SK-N-SH treated with all-trans-retinoic acid at 6 μM for 48 hours (cell line): ENCODE measurements at regions not wholly inside any gene's neighbourhood (a gene's known extent, or its start where the extent isn't known, plus 50 kb on each side); places are given as distances from the start of the nearest gene placed in this dataset.

ENCODE experiments used
- ATAC-seq: fragments of 200-7000 bp; cut with Tn5 transposase; 3 replicates; pipeline ENCODE4 v1.9.1; 2020; ENCODE audit warnings: mild to moderate bottlenecking, moderate library complexity
- ARNTL ChIP-seq: fragments of 450-650 bp; formaldehyde crosslinking; IDR thresholded peaks from 2 replicates; pipeline ENCODE4 v1.5.0; 2020; ENCODE audit warnings: low read depth, mild to moderate bottlenecking, moderate library complexity, borderline replicate concordance
- BACH2 ChIP-seq: fragments of 250-450 bp; sonication (Bioruptor Pico); IDR thresholded peaks from 2 replicates; pipeline ENCODE4 v1.9.0; 2021; ENCODE audit warnings: mild to moderate bottlenecking, borderline replicate concordance
- CREB5 ChIP-seq: fragments of 250-450 bp; sonication (Bioruptor Pico); IDR thresholded peaks from 2 replicates; pipeline ENCODE4 v1.5.1; 2020; ENCODE audit warnings: low read depth, mild to moderate bottlenecking, moderate library complexity
- CSDC2 ChIP-seq: fragments of 250-450 bp; sonication (Bioruptor Pico); IDR thresholded peaks from 2 replicates; pipeline ENCODE4 v1.5.0; 2020; ENCODE audit warnings: mild to moderate bottlenecking, moderate library complexity
- CSRNP3 ChIP-seq: fragments of 250-450 bp; sonication (Bioruptor Pico); IDR thresholded peaks from 2 replicates; pipeline ENCODE4 v1.5.1; 2021; ENCODE audit warnings: mild to moderate bottlenecking, moderate library complexity
- GLIS3 ChIP-seq: fragments of 250-450 bp; sonication (Bioruptor Pico); IDR thresholded peaks from 2 replicates; pipeline ENCODE4 v1.5.0; 2020; ENCODE audit warnings: mild to moderate bottlenecking, moderate library complexity
- ISL1 ChIP-seq: fragments of 250-450 bp; sonication (Bioruptor Pico); IDR thresholded peaks from 2 replicates; pipeline ENCODE4 v2.1.2; 2022; ENCODE audit warnings: mild to moderate bottlenecking, moderate library complexity
- OSR1 ChIP-seq: fragments of 250-450 bp; sonication (Bioruptor Pico); IDR thresholded peaks from 2 replicates; pipeline ENCODE4 v1.8.0; 2022; ENCODE audit warnings: moderate library complexity, mild to moderate bottlenecking, inconsistent platforms
- PATZ1 ChIP-seq: fragments of 250-450 bp; sonication (Bioruptor Pico); IDR thresholded peaks from 2 replicates; pipeline ENCODE4 v1.8.0; 2020; ENCODE audit warnings: mild to moderate bottlenecking, moderate library complexity, borderline replicate concordance
- POU6F1 ChIP-seq: fragments of 250-450 bp; sonication (Bioruptor Pico); IDR thresholded peaks from 2 replicates; pipeline ENCODE4 v1.8.0; 2021; ENCODE audit warnings: low read depth, mild to moderate bottlenecking, moderate library complexity, borderline replicate concordance
- PPARA ChIP-seq: fragments of 250-450 bp; sonication (Bioruptor Pico); IDR thresholded peaks from 2 replicates; pipeline ENCODE4 v1.5.0; 2020; ENCODE audit warnings: mild to moderate bottlenecking, borderline replicate concordance
- RARB ChIP-seq: fragments of 250-450 bp; sonication (Bioruptor Pico); IDR thresholded peaks from 2 replicates; pipeline ENCODE4 v1.8.0; 2021; ENCODE audit warnings: mild to moderate bottlenecking, moderate library complexity
- TCF4 ChIP-seq: fragments of 250-450 bp; sonication (Bioruptor Pico); IDR thresholded peaks from 2 replicates; pipeline ENCODE4 v1.8.0; 2021; ENCODE audit warnings: mild to moderate bottlenecking, moderate library complexity, borderline replicate concordance
- TOX ChIP-seq: fragments of 250-450 bp; sonication (Bioruptor Pico); IDR thresholded peaks from 2 replicates; pipeline ENCODE4 v1.8.0; 2021; ENCODE audit warnings: mild to moderate bottlenecking, moderate library complexity, borderline replicate concordance
- TSHZ2 ChIP-seq: fragments of 250-450 bp; sonication (Bioruptor Pico); IDR thresholded peaks from 2 replicates; pipeline ENCODE4 v1.5.0; 2020; ENCODE audit warnings: mild to moderate bottlenecking, moderate library complexity
- ZFP30 ChIP-seq: fragments of 450-650 bp; formaldehyde crosslinking; IDR thresholded peaks from 2 replicates; pipeline ENCODE4 v1.5.0; 2022; ENCODE audit warnings: mild to moderate bottlenecking, moderate library complexity
- ZNF565 ChIP-seq: fragments of 450-650 bp; formaldehyde crosslinking; conservative IDR thresholded peaks from 2 replicates; pipeline ENCODE4 v1.5.0; 2020; ENCODE audit warnings: low read depth, mild to moderate bottlenecking, moderate library complexity
- ZNF70 ChIP-seq: fragments of 450-650 bp; formaldehyde crosslinking; IDR thresholded peaks from 2 replicates; pipeline ENCODE4 v1.5.0; 2020; ENCODE audit warnings: mild to moderate bottlenecking, moderate library complexity
- ZNF8 ChIP-seq: fragments of 450-650 bp; formaldehyde crosslinking; IDR thresholded peaks from 2 replicates; pipeline ENCODE4 v1.5.0; 2020; ENCODE audit warnings: mild to moderate bottlenecking, moderate library complexity

GRCh38 chr2:183825710-183826109 is 701.5 kb downstream of the NUP35 start (continued):
- no peak for TF ChIP-seq CREB5 (CRISPR knock-in tag)
- TF ChIP-seq BACH2 (CRISPR knock-in tag): no peak
- TF ChIP-seq ZNF70: no peak
- no peak for TF ChIP-seq RARB (CRISPR knock-in tag)
- no peak for TF ChIP-seq ZNF565 (CRISPR knock-in tag)
- TF ChIP-seq, all 23 proteins: peak for 0

GRCh38 chr2:183829931-183830330 is 705.7 kb downstream of the NUP35 start:
- TF ChIP-seq TSHZ2 (CRISPR knock-in tag) (no peak), RARB (CRISPR knock-in tag) (no peak), ZNF70 (no peak), ZNF565 (CRISPR knock-in tag) (no peak), GLIS3 (no peak), TCF4 (no peak)
- TF ChIP-seq, all 23 proteins: peak for 0
- no peak for ATAC-seq

GRCh38 chr2:183837157-183837556 is 712.9 kb downstream of the NUP35 start:
- TF ChIP-seq BACH2 (CRISPR knock-in tag): no peak
- ATAC-seq: no peak

GRCh38 chr2:183838295-183838694 is 714.1 kb downstream of the NUP35 start:
- TF ChIP-seq RARB (CRISPR knock-in tag) (no peak), POU6F1 (CRISPR knock-in tag) (no peak), PPARA (CRISPR knock-in tag) (no peak), CSRNP3 (CRISPR knock-in tag) (no peak), TOX (CRISPR knock-in tag) (no peak), ISL1 (CRISPR knock-in tag) (no peak), GLIS3 (no peak), BACH2 (CRISPR knock-in tag) (no peak), ZNF70 (no peak), PATZ1 (CRISPR knock-in tag) (no peak), TCF4 (no peak), OSR1 (CRISPR knock-in tag) (no peak), ZFP30 (CRISPR knock-in tag) (no peak), TSHZ2 (CRISPR knock-in tag) (no peak), ZNF8 (CRISPR knock-in tag) (no peak), ARNTL (CRISPR knock-in tag) (no peak), CSDC2 (no peak)
- TF ChIP-seq, all 23 proteins: peak for 0
- no peak for ATAC-seq
